NCI-H1105 (cell line): ENCODE measurements at regions not wholly inside any gene's neighbourhood (a gene's known extent, or its start where the extent isn't known, plus 50 kb on each side); places are given as distances from the start of the nearest gene placed in this dataset.

ENCODE experiments used
- DNase-seq: peaks from one replicate; lab custom pipeline; 2025; lab: John Stamatoyannopoulos, UW

- DNase-seq, result no peak
These were observed 517.3 kb downstream of the MED13L start for GRCh38 chr12:115760231-115760630.

GRCh38 chr12:115758877-115759620 lies 518.4 kb downstream of the MED13L start:
- no peak for DNase-seq

GRCh38 chr12:115758183-115758582 lies 519.3 kb downstream of the MED13L start:
- no peak for DNase-seq

GRCh38 chr12:115756804-115757203 lies 520.7 kb downstream of the MED13L start:
- DNase-seq, result no peak

GRCh38 chr12:115756271-115756670 lies 521.2 kb downstream of the MED13L start:
- no peak for DNase-seq

- no peak for DNase-seq
These were observed 521.8 kb downstream of the MED13L start for GRCh38 chr12:115755725-115756085.

- no peak for DNase-seq
These were observed 522.3 kb downstream of the MED13L start for GRCh38 chr12:115755061-115755724.

GRCh38 chr12:115752913-115753726 lies 524.4 kb downstream of the MED13L start:
- peak; percentile 59 for DNase-seq

- no peak for DNase-seq
These were observed 525.3 kb downstream of the MED13L start for GRCh38 chr12:115752156-115752555.

GRCh38 chr12:115750340-115750739 lies 527.2 kb downstream of the MED13L start:
- no peak for DNase-seq

- DNase-seq, result no peak
These were observed 528.2 kb downstream of the MED13L start for GRCh38 chr12:115749071-115749841.

GRCh38 chr12:115740586-115741155 lies 536.8 kb downstream of the MED13L start:
- DNase-seq, result no peak

GRCh38 chr12:115737895-115738294 lies 539.6 kb downstream of the MED13L start:
- no peak for DNase-seq

- no peak for DNase-seq
These were observed 541.1 kb downstream of the MED13L start for GRCh38 chr12:115736360-115736759.

GRCh38 chr12:115730975-115731541 lies 546.4 kb downstream of the MED13L start:
- DNase-seq, result no peak

GRCh38 chr12:115726691-115727090 lies 550.8 kb downstream of the MED13L start:
- no peak for DNase-seq

- DNase-seq, result no peak
These were observed 555.3 kb downstream of the MED13L start for GRCh38 chr12:115722181-115722580.

- DNase-seq, result no peak
These were observed 560.9 kb downstream of the MED13L start for GRCh38 chr12:115716551-115716950.

- no peak for DNase-seq
These were observed 564.8 kb downstream of the MED13L start for GRCh38 chr12:115712676-115713075.

- DNase-seq, result no peak
These were observed 567.4 kb downstream of the MED13L start for GRCh38 chr12:115710104-115710564.

GRCh38 chr12:115709540-115710011 lies 567.9 kb downstream of the MED13L start:
- peak; percentile 73 for DNase-seq
